ENCODE measurements at regions not wholly inside any gene's neighbourhood (a gene's known extent, or its start where the extent isn't known, plus 50 kb on each side); places are given as distances from the start of the nearest gene placed in this dataset.

- TF ChIP-seq CTCF (IDR thresholded peaks at IDR 0.05), result no peak
- TF ChIP-seq POLR2A (IDR thresholded peaks at IDR 0.05), result no peak
Observed at GRCh38 chr6:98579941-98580340, 254.4 kb upstream of the POU3F2 start.
